Dendritic cell treated with granulocyte-macrophage colony-stimulating factor and Interleukin-4, amounts not matched to agents 40 ng/mL and 50 ng/mL, for 4 days (primary cell): ENCODE measurements at regions not wholly inside any gene's neighbourhood (a gene's known extent, or its start where the extent isn't known, plus 50 kb on each side); places are given as distances from the start of the nearest gene placed in this dataset.

Source experiments
- H3K27ac Mint-ChIP-seq: one replicate; pipeline ENCODE4 v1.8.0; 2022; ENCODE audit warnings: mild to moderate bottlenecking, mixed read lengths
- H3K27me3 Mint-ChIP-seq: one replicate; pipeline ENCODE4 v1.8.0; 2022; ENCODE audit warnings: mild to moderate bottlenecking, mixed read lengths
- H3K36me3 Mint-ChIP-seq: one replicate; pipeline ENCODE4 v1.8.0; 2022; ENCODE audit warnings: low read depth, mixed read lengths
- H3K4me1 Mint-ChIP-seq: one replicate; pipeline ENCODE4 v1.8.0; 2022; ENCODE audit warnings: low read depth, mixed read lengths
- H3K4me3 Mint-ChIP-seq: one replicate; pipeline ENCODE4 v1.8.0; 2022; ENCODE audit warnings: mild to moderate bottlenecking, moderate library complexity, mixed read lengths
- H3K9me3 Mint-ChIP-seq: one replicate; pipeline ENCODE4 v1.8.0; 2022; ENCODE audit warnings: mixed read lengths
- intact Hi-C: fragments of 100-400 bp; cut with micrococcal nuclease; formaldehyde crosslinking; loops from one replicate; pipeline ENCODE4 v1.15.0; 2022

DNA sequence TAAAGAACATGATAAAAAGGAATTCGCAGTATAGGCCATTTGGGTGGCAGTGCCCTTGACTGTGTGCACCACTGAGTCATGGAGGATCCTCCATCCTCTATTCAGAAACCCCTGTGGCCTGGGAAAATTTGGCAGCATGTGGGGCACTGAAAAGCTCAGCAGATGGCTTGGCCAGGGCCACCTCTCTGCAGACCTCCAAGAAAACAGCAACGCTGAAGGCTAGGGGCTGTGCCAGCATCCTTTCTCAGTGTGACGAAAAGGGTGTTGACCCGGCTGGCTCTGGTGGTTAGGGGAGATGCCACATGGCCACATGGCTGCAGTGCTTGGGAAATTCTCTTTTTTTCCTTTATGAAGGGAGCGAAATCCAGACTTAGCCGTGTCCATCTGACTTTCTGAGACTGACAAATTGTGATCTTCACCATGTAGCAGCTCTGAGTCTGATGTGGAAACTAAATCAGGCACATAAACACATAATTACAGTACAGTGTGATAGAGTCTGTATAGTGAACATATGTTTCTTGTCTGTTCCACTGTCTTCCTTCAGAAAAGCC lies 178.0 kb downstream of the KCTD12 start:
- intact Hi-C loops = no loop called here
- no peak overlapping the region for H3K4me3 Mint-ChIP-seq
- H3K27me3 Mint-ChIP-seq = no peaks in the 10 kb centered on the region
- H3K4me1 Mint-ChIP-seq = peaks cover 40% of the 10 kb centered on the region
- no peak overlapping the region for H3K27ac Mint-ChIP-seq
- H3K36me3 Mint-ChIP-seq = no peaks in the 10 kb centered on the region
- no peaks in the 10 kb centered on the region for H3K9me3 Mint-ChIP-seq

DNA sequence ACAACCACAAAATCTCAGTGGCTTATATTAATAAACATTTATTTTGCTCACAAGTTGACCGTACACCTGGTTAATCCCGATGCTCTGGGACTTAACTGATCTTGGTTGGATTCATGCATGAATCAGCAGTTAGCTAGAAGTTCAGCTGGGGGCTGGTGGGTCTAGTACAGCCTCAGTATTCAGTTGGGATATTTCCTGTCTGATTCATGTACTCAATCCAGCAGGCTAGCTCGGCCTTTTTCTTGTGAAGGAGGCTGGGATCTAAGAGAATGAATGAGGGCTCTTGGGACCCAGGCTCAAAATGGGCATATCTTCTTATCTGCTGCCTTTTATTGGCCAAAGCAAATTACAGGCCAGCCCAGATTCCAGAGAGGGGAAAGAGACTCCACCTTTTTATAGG lies 178.8 kb downstream of the KCTD12 start:
- H3K4me1 Mint-ChIP-seq = peaks cover 33% of the 10 kb centered on the region
- no peaks in the 10 kb centered on the region for H3K27me3 Mint-ChIP-seq
- intact Hi-C loops = no loop called here
- no peak overlapping the region for H3K4me3 Mint-ChIP-seq
- no peaks in the 10 kb centered on the region for H3K36me3 Mint-ChIP-seq
- H3K9me3 Mint-ChIP-seq = no peaks in the 10 kb centered on the region
- H3K27ac Mint-ChIP-seq = no peak overlapping the region

DNA sequence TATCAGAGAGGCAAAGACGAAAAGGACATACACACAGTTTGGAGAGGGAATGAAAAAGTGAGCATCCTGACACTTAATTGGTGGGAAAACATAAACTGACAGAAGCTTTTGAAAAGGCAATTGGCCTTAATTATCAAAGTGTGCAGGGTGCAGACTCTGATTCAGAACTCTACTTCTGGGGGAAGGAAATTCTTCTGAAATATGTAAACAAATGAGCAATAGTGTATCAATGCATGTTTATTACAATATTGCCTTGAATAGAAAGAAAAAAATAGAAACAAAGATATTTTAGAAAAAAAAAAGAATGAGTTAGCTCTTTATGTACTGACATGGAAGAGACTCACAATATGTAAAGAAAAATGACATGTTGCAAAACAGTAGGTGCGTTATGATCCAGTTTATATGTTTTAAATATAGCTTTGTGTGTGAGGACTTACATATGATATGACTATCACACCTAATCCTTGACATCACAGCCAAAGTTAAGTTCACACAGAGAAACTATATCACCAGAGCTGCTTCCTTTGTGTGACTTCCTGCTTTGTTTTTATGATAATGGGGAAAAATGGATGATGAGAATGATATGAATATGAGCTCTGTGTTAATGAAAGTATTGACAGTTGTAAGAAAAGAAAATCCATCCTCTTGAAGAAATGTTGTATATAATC lies 182.4 kb downstream of the KCTD12 start:
- H3K27me3 Mint-ChIP-seq = no peaks in the 10 kb centered on the region
- H3K9me3 Mint-ChIP-seq = peaks cover 9% of the 10 kb centered on the region
- H3K4me3 Mint-ChIP-seq = no peak overlapping the region
- intact Hi-C loops = no loop called here
- no peaks in the 10 kb centered on the region for H3K36me3 Mint-ChIP-seq
- H3K4me1 Mint-ChIP-seq = peaks cover 10% of the 10 kb centered on the region
- no peak overlapping the region for H3K27ac Mint-ChIP-seq

DNA sequence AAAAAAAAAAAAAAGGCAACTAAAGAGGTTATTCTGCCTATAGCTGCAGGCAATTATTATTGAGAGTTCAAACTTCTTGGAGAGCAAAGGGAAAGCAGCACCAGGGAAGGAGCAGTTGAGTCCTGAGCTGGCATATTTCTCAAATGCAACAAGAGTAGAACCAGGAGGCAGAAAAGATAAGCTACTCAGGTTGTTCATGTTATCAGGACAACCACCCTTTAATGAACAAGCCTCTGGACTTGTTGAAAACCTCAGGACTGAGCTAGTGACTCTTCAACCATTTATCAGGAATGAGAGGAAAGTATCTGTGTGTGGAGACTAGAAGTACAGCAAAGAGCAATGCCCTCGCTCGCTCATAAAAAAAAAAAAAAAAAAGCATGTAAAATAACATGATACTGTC lies 183.0 kb downstream of the KCTD12 start:
- H3K27ac Mint-ChIP-seq = no peak overlapping the region
- no peaks in the 10 kb centered on the region for H3K27me3 Mint-ChIP-seq
- intact Hi-C loops = no loop called here
- H3K36me3 Mint-ChIP-seq = no peaks in the 10 kb centered on the region
- H3K4me1 Mint-ChIP-seq = peaks cover 10% of the 10 kb centered on the region
- H3K4me3 Mint-ChIP-seq = no peak overlapping the region
- H3K9me3 Mint-ChIP-seq = peaks cover 9% of the 10 kb centered on the region

DNA sequence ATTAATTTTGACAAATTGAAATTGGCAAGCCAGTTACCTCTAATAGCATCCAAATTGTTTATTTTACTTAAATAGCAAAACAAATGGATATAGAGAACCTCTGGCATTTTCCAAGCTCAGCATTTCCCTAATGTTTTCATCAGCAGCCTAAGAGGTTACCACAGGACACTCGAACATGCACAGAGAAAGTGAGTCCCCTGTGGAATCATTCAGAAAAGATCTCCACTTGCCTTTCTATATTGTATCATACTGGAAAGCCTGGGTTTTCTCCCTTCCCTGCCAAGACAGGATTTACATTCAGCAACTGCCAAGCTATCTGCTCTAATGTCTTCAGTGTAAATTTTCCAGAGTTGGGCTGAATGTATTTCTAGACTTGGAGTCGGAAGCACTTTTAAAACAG lies 188.9 kb downstream of the KCTD12 start:
- no peaks in the 10 kb centered on the region for H3K36me3 Mint-ChIP-seq
- no peak overlapping the region for H3K4me3 Mint-ChIP-seq
- peaks cover 9% of the 10 kb centered on the region for H3K9me3 Mint-ChIP-seq
- no peak overlapping the region for H3K27ac Mint-ChIP-seq
- intact Hi-C loops = no loop called here
- no peaks in the 10 kb centered on the region for H3K27me3 Mint-ChIP-seq
- H3K4me1 Mint-ChIP-seq = no peaks in the 10 kb centered on the region

DNA sequence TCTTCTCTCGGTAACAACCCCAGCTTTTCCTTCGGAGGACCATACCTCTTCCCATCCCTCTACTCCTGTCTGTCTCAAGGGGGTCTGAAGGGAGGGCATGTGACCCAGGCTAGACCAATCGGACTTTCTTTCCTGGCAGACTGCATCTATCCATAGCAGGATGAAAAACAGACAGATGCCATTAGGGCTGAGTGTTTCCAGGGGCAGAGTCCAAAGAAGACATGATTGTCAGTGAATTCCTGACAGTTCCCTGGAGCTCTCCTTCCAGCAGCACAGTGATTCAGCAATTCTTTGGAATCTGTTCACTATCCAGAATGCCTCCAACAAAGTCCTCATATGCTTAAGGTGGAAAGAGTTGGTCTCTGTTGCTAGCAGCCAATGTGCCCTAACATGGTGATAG lies 189.8 kb downstream of the KCTD12 start:
- H3K27ac Mint-ChIP-seq = no peak overlapping the region
- H3K4me1 Mint-ChIP-seq = no peaks in the 10 kb centered on the region
- intact Hi-C loops = no loop called here
- no peak overlapping the region for H3K4me3 Mint-ChIP-seq
- H3K27me3 Mint-ChIP-seq = no peaks in the 10 kb centered on the region
- no peaks in the 10 kb centered on the region for H3K36me3 Mint-ChIP-seq
- H3K9me3 Mint-ChIP-seq = peaks cover 9% of the 10 kb centered on the region

DNA sequence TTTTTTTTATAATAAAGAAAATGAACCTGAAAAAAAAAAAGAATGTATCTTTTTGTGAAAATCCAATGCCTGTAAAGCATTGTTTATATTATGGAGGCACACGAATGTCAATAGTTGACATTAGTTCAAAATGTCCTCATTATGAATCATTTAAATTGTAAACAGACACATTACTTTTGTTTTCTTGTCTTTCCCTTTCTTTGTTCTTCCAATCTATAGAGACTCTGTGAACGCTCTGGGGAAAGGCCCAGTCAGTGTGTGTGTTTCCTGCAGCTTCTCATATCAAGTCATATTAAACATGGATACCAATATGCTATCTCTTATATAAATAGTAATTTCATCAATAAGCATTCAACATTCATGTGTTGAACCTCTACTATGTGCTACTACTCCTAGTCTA lies 193.1 kb downstream of the KCTD12 start:
- no peak overlapping the region for H3K4me3 Mint-ChIP-seq
- no peaks in the 10 kb centered on the region for H3K27me3 Mint-ChIP-seq
- peaks cover under 1% of the 10 kb centered on the region for H3K4me1 Mint-ChIP-seq
- H3K27ac Mint-ChIP-seq = no peak overlapping the region
- intact Hi-C loops = no loop called here
- peaks cover 4% of the 10 kb centered on the region for H3K36me3 Mint-ChIP-seq
- H3K9me3 Mint-ChIP-seq = peaks cover 9% of the 10 kb centered on the region

DNA sequence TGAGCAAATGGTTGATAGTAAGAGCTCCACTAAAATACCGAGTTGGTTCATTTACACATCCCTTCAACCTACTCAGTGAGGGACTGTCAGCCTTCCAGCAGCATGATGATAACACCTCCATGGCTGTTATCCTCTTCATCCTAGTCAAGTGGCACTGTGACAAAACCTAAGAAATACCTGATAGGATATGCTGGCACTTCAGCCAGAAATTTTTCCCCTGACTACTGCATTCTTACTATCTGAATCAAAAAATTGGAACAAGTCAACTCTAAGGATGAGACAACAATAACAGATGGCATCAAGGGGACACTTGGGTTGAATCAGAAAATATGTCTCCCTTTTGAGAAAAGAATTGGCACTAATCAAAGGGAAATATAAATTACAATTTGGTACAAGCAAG lies 193.9 kb downstream of the KCTD12 start:
- peaks cover 8% of the 10 kb centered on the region for H3K4me1 Mint-ChIP-seq
- H3K36me3 Mint-ChIP-seq = peaks cover 4% of the 10 kb centered on the region
- intact Hi-C loops = no loop called here
- H3K27me3 Mint-ChIP-seq = no peaks in the 10 kb centered on the region
- H3K4me3 Mint-ChIP-seq = no peak overlapping the region
- peaks cover 9% of the 10 kb centered on the region for H3K9me3 Mint-ChIP-seq
- H3K27ac Mint-ChIP-seq = no peak overlapping the region

DNA sequence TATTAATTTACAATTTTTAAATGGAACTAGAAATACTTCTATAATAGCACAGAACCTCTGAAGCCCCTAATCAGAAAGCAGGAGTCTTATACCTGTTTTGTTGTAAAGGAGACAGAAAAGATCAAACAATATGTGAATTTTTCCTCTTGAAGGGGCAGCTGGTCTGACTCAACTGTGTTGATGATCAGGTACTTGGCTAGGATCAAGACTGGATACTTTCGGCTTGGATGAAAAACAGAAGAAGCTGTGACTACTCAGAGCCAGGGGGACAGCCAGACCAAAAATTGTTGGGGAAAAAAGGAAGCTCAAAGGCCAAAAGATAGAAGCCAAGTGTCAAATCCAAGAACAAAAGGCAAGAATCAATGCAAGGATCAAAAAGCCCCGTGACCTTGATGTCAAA lies 195.6 kb downstream of the KCTD12 start:
- Mint-ChIP-seq H3K4me1 (peaks cover 13% of the 10 kb centered on the region), H3K27ac (no peak overlapping the region), H3K9me3 (peaks cover 9% of the 10 kb centered on the region), H3K4me3 (no peak overlapping the region), H3K27me3 (no peaks in the 10 kb centered on the region), H3K36me3 (peaks cover 4% of the 10 kb centered on the region)
- intact Hi-C loops = no loop called here

DNA sequence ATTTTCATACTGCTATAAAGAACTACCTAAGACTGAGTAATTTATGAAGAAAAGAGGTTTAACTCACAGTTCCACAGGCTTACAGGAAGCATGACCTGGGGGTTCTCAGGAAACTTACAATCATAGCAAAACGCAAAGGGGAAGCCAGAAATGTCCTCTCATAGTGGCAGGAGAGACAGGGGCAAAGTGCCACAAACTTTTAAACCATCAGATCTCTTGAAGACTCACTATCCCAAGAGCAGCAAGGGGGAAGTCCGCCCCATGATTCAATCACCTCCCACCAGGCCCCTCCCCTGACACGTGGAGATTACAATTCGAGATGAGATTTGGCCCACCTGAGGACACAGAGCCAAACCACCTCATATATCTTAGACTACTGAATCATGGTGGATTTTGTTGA lies 198.7 kb downstream of the KCTD12 start:
- H3K4me1 Mint-ChIP-seq = peaks cover 23% of the 10 kb centered on the region
- peaks cover 9% of the 10 kb centered on the region for H3K9me3 Mint-ChIP-seq
- peak overlapping the region; percentile 79 for H3K27ac Mint-ChIP-seq
- H3K36me3 Mint-ChIP-seq = peaks cover 4% of the 10 kb centered on the region
- H3K27me3 Mint-ChIP-seq = no peaks in the 10 kb centered on the region
- no peak overlapping the region for H3K4me3 Mint-ChIP-seq
- intact Hi-C loops = no loop called here

DNA sequence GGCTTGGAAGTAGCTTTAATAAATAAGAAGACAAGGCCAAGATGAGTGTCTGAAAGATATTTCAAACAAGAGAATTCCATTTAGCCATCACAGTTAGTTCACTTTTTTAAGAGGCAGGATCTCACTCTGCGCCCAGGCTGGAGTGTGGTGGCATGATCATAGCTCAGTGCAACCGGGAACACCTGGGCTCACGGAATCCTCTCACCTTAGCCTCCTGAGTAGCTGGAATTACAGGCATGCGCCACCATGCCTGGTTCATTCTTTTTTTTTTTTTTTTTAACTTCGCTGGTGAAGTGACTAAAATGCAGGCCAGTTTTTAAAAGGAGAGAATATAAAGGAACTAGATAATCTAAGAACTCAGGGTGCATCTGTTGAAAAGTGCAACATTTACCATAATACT lies 200.3 kb downstream of the KCTD12 start:
- peaks cover 35% of the 10 kb centered on the region for H3K4me1 Mint-ChIP-seq
- intact Hi-C loops = no loop called here
- no peak overlapping the region for H3K27ac Mint-ChIP-seq
- H3K27me3 Mint-ChIP-seq = no peaks in the 10 kb centered on the region
- peaks cover 9% of the 10 kb centered on the region for H3K9me3 Mint-ChIP-seq
- H3K36me3 Mint-ChIP-seq = peaks cover 4% of the 10 kb centered on the region
- H3K4me3 Mint-ChIP-seq = no peak overlapping the region

DNA sequence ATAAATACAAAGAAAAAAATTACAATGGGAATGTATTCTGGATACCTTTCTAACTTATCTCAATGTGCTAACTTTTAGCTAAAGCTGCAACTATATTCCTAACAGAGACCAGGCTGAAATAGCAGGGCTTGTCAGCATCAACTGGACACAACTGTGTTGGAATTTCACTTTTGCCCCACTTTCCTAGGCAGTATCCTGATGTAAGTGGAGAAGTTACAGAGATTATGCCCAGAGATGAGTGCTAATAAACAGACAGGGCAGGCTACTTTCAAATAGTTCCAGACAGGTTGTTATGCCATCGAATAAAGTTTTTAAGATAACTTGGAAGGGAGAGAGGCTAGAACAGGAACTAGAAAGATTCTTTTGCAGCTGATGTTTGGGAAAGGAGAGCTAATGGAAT lies 201.9 kb downstream of the KCTD12 start:
- Mint-ChIP-seq H3K4me3 (no peak overlapping the region), H3K4me1 (peaks cover 35% of the 10 kb centered on the region), H3K36me3 (peaks cover 3% of the 10 kb centered on the region), H3K27ac (peak overlapping the region; percentile 46), H3K9me3 (peaks cover 5% of the 10 kb centered on the region), H3K27me3 (no peaks in the 10 kb centered on the region)
- intact Hi-C loops = no loop called here

DNA sequence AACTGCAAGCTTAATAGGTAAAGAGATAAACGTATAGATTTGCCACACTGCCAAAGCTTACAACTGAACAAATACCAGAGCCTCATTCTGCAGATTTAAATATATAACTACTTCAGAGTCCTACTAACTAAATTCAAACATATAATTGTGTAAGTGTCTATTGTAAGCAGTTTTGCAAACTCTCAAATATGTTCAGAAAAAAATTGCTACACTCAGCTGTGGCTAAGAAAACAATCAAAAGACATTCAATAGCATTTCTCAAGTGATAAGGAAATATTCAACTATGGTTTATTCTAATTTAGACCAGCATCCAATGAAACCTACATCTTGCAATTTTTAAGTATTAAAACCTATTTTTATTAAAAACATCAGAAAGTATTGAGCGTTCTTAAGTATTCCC lies 202.4 kb downstream of the KCTD12 start:
- Mint-ChIP-seq H3K4me3 (no peak overlapping the region), H3K27ac (no peak overlapping the region), H3K36me3 (no peaks in the 10 kb centered on the region), H3K9me3 (peaks cover under 1% of the 10 kb centered on the region), H3K4me1 (peaks cover 35% of the 10 kb centered on the region), H3K27me3 (no peaks in the 10 kb centered on the region)
- intact Hi-C loops = no loop called here

DNA sequence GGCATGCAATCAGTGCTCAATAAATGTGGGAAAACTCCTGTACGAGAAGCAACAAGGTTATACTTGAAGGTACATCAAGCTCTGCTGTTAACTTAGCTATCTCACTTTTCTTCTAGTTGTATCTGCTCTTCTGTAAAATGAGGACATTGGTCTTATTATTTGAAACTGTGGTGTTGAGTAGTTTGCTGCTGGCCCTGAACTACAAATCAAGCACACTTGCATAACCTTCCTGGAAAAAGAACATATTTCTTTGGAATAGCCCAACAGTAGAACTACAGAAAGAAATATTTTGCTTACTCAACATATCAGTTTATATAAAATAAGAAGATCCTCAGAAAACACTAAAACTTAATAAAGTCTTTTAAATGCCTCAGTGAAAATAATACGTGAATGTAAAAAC lies 203.0 kb downstream of the KCTD12 start:
- no peaks in the 10 kb centered on the region for H3K9me3 Mint-ChIP-seq
- no peaks in the 10 kb centered on the region for H3K36me3 Mint-ChIP-seq
- H3K4me1 Mint-ChIP-seq = peaks cover 35% of the 10 kb centered on the region
- no peak overlapping the region for H3K4me3 Mint-ChIP-seq
- no peaks in the 10 kb centered on the region for H3K27me3 Mint-ChIP-seq
- intact Hi-C loops = no loop called here
- H3K27ac Mint-ChIP-seq = no peak overlapping the region

DNA sequence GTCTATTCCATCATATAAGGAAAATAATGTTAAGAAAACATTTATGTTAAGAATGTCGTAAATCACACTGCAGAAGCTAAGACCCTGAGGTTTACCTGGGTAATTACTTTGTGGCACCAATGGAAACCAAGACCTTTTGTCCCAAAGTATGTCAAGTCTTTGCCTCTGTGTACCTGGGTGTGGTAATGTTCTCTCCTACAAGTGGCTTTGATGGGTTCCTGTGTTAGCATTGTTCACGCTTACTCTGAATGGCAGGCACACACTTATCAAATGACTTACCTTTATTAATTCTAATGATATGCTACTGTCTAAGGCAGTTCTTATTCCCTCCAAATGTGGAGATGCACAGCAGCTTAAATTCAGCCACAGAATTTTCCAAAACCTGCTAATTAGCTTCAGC lies 206.1 kb downstream of the KCTD12 start:
- peaks cover 22% of the 10 kb centered on the region for H3K4me1 Mint-ChIP-seq
- H3K4me3 Mint-ChIP-seq = no peak overlapping the region
- intact Hi-C loops = no loop called here
- no peaks in the 10 kb centered on the region for H3K9me3 Mint-ChIP-seq
- no peaks in the 10 kb centered on the region for H3K36me3 Mint-ChIP-seq
- no peak overlapping the region for H3K27ac Mint-ChIP-seq
- no peaks in the 10 kb centered on the region for H3K27me3 Mint-ChIP-seq
